Caco-2 (cell line): ENCODE measurements at regions not wholly inside any gene's neighbourhood (a gene's known extent, or its start where the extent isn't known, plus 50 kb on each side); places are given as distances from the start of the nearest gene placed in this dataset.

Experiments used
- BruUV-seq: library from RNA; stranded (reverse); fragments of 400-500 nt; replicated peaks from 2 replicates; lab custom pipeline; 2021; lab: Mats Ljungman, UMichigan
- CTCF ChIA-PET: fragments of 300-600 bp; sonication (Branson Sonifier 250); formaldehyde crosslinking; loops from one replicate; lab custom pipeline; 2022; ENCODE audit warnings: antibody characterized with exemption; lab: Charles Lee
- POLR2A ChIA-PET: fragments of 300-600 bp; sonication (Branson Sonifier 250); formaldehyde crosslinking; loops from one replicate; lab custom pipeline; 2022; ENCODE audit warnings: antibody characterized with exemption; lab: Charles Lee
- DNase-seq, 2 experiments: peaks; one replicate each; pipeline versions ENCODE4 v3.0.0 to v3.0.0-alpha.2; 2020 to 2022
- H3K27me3 ChIP-seq: replicated peaks from 2 replicates; pipeline ENCODE4 v1.6.0; 2011; ENCODE audit warnings: low read length; ENCODE audit not compliant: control insufficient read depth, insufficient read depth
- H3K36me3 ChIP-seq: 2 replicates; pipeline ENCODE4 v1.5.1; 2011; ENCODE audit warnings: low read length; ENCODE audit not compliant: control insufficient read depth, insufficient read depth
- H3K4me1 ChIP-seq: fragments of 250-450 bp; sonication (Bioruptor Pico); 2 replicates; pipeline ENCODE4 v1.5.1; 2020; ENCODE audit warnings: mild to moderate bottlenecking
- H3K4me3 ChIP-seq: 2 replicates; pipeline ENCODE4 v1.5.1; 2011; ENCODE audit warnings: low read depth, mild to moderate bottlenecking, control low read depth, low read length
- H3K9me3 ChIP-seq: fragments of 250-450 bp; sonication (Bioruptor Pico); 2 replicates; pipeline ENCODE4 v1.5.1; 2020; ENCODE audit warnings: mild to moderate bottlenecking, moderate library complexity
- H3K27ac Mint-ChIP-seq: one replicate; pipeline ENCODE4 v1.8.0; 2022; ENCODE audit warnings: mixed read lengths; ENCODE audit not compliant: unreplicated experiment
- H3K27me3 Mint-ChIP-seq: one replicate; pipeline ENCODE4 v1.8.0; 2022; ENCODE audit warnings: mixed read lengths; ENCODE audit not compliant: insufficient read depth, unreplicated experiment
- H3K36me3 Mint-ChIP-seq: one replicate; pipeline ENCODE4 v1.8.0; 2022; ENCODE audit warnings: mild to moderate bottlenecking, mixed read lengths; ENCODE audit not compliant: insufficient read depth, unreplicated experiment
- H3K4me1 Mint-ChIP-seq: one replicate; pipeline ENCODE4 v1.8.0; 2022; ENCODE audit warnings: low read depth, mixed read lengths; ENCODE audit not compliant: unreplicated experiment
- H3K4me3 Mint-ChIP-seq: one replicate; pipeline ENCODE4 v1.8.0; 2022; ENCODE audit warnings: mild to moderate bottlenecking, moderate library complexity, mixed read lengths; ENCODE audit not compliant: unreplicated experiment
- H3K9me3 Mint-ChIP-seq: one replicate; pipeline ENCODE4 v1.8.0; 2022; ENCODE audit warnings: mixed read lengths; ENCODE audit not compliant: unreplicated experiment
- CTCF ChIP-seq, 2 experiments: fragments of 200-600 bp in 1 of 2; IDR thresholded peaks; 1 replicate in 1 of 2; 2 replicates in 1 of 2; pipeline versions ENCODE4 v1.5.1 to v1.8.0; 2011 to 2022; ENCODE audit warnings: antibody characterized with exemption in 1 of 2, control low read depth in 1 of 2, inconsistent platforms in 1 of 2, low read depth in 1 of 2, low read length in 1 of 2, mild to moderate bottlenecking in 1 of 2, moderate library complexity in 1 of 2; ENCODE audit not compliant: insufficient read depth in 1 of 2, severe bottlenecking in 1 of 2, unreplicated experiment in 1 of 2
- intact Hi-C: fragments of 100-400 bp; cut with micrococcal nuclease; formaldehyde crosslinking; loops from one replicate; pipeline ENCODE4 v1.10.0; 2022; ENCODE audit not compliant: unreplicated experiment

- Mint-ChIP-seq H3K4me3 (no peak overlapping the region), H3K27ac (no peak overlapping the region), H3K4me1 (peaks cover 7% of the 10 kb centered on the region), H3K36me3 (no peaks in the 10 kb centered on the region), H3K27me3 (peaks cover 4% of the 10 kb centered on the region), H3K9me3 (no peaks in the 10 kb centered on the region)
- BruUV-seq: no TSS peak
- Histone ChIP-seq H3K27me3 (no peaks in the 10 kb centered on the region), H3K36me3 (no peaks in the 10 kb centered on the region), H3K4me3 (no peak overlapping the region), H3K9me3 (no peaks in the 10 kb centered on the region), H3K4me1 (no peaks in the 10 kb centered on the region)
- no peak for TF ChIP-seq CTCF (IDR thresholded peaks at IDR 0.05; ENCODE audit: insufficient read depth in 1 of 2, low read depth in 1 of 2, low read length in 1 of 2, severe bottlenecking in 1 of 2, unreplicated experiment in 1 of 2)
- ChIA-PET CTCF (no interaction called here), POLR2A (no interaction called here)
- no peak for DNase-seq
- intact Hi-C loops: no loop called here
Observed at GRCh38 chr7:46230298-46230989, 309.4 kb upstream of the IGFBP3 start.

DNA sequence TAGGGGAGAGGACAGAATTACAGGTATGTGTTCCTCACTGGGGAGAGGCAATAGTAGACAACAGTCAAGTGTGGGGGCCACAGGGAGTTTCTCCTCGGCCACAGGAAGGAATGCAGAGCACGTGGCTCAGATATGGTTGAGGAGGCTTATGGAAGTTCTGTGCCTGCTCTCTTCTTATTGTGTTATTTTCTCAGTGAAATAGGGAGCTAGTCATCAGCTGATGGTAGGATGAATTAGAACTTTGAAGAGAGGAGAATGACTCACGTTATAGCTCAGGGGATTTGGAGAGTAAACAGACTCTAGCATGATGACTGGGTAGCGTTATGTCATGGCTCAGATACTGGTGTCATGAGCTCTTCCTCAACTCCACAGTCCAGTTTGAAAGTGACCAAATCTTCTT, 308.3 kb upstream of the IGFBP3 start:
- Histone ChIP-seq H3K27me3 (no peaks in the 10 kb centered on the region), H3K36me3 (no peaks in the 10 kb centered on the region), H3K4me1 (no peaks in the 10 kb centered on the region), H3K4me3 (no peak overlapping the region), H3K9me3 (no peaks in the 10 kb centered on the region)
- CTCF ChIA-PET: no interaction called here
- no peaks in the 10 kb centered on the region for H3K9me3 Mint-ChIP-seq
- POLR2A ChIA-PET: no interaction called here
- peaks cover 4% of the 10 kb centered on the region for H3K27me3 Mint-ChIP-seq
- DNase-seq: no peak
- peaks cover 7% of the 10 kb centered on the region for H3K4me1 Mint-ChIP-seq
- intact Hi-C loops: no loop called here
- no TSS peak for BruUV-seq
- TF ChIP-seq CTCF (IDR thresholded peaks at IDR 0.05; ENCODE audit: insufficient read depth in 1 of 2, low read depth in 1 of 2, low read length in 1 of 2, severe bottlenecking in 1 of 2, unreplicated experiment in 1 of 2): no peak
- H3K27ac Mint-ChIP-seq: no peak overlapping the region
- no peaks in the 10 kb centered on the region for H3K36me3 Mint-ChIP-seq
- no peak overlapping the region for H3K4me3 Mint-ChIP-seq

DNA sequence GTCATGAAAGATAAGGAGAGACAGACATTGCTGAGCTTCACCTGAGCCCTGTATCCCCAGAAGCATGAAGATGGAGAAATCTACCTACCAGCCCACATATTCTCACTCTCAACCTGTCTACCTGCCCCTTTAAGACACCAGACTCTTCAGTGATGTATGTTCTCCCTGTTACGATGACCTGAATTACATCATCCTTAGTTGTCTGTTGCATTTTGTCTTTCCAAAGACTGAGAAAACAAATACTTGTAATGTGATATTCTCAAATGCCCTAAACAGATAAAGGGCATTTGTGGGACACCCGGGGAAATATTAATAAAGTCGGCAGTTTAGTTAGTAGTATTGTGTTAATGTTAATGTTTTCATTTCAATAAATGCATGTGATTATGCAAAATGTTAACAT, 305.8 kb upstream of the IGFBP3 start:
- no peaks in the 10 kb centered on the region for H3K9me3 Mint-ChIP-seq
- no TSS peak for BruUV-seq
- no peaks in the 10 kb centered on the region for H3K9me3 ChIP-seq
- H3K36me3 Mint-ChIP-seq: no peaks in the 10 kb centered on the region
- H3K36me3 ChIP-seq: no peaks in the 10 kb centered on the region
- no peak for TF ChIP-seq CTCF (IDR thresholded peaks at IDR 0.05; ENCODE audit: insufficient read depth in 1 of 2, low read depth in 1 of 2, low read length in 1 of 2, severe bottlenecking in 1 of 2, unreplicated experiment in 1 of 2)
- H3K4me3 Mint-ChIP-seq: no peak overlapping the region
- H3K27ac Mint-ChIP-seq: no peak overlapping the region
- CTCF ChIA-PET: no interaction called here
- peaks cover under 1% of the 10 kb centered on the region for H3K27me3 Mint-ChIP-seq
- H3K4me3 ChIP-seq: no peak overlapping the region
- peaks cover 7% of the 10 kb centered on the region for H3K4me1 Mint-ChIP-seq
- H3K4me1 ChIP-seq: no peaks in the 10 kb centered on the region
- H3K27me3 ChIP-seq: no peaks in the 10 kb centered on the region
- intact Hi-C loops: no loop called here
- DNase-seq: no peak
- POLR2A ChIA-PET: no interaction called here
